DOHH2 (cell line): ENCODE measurements at regions not wholly inside any gene's neighbourhood (a gene's known extent, or its start where the extent isn't known, plus 50 kb on each side); places are given as distances from the start of the nearest gene placed in this dataset.

ENCODE experiments used
- CTCF ChIP-seq: fragments of 200-600 bp; sonication (generic); IDR thresholded peaks from one replicate; pipeline ENCODE4 v1.5.1; 2014; ENCODE audit warnings: antibody characterized with exemption, mild to moderate bottlenecking, low read depth, low read length; ENCODE audit not compliant: poor library complexity, severe bottlenecking
- EZH2phosphoT487 ChIP-seq: fragments of 200-600 bp; sonication (generic); IDR thresholded peaks from 2 replicates; pipeline ENCODE4 v1.6.1; 2017; ENCODE audit warnings: borderline replicate concordance, mild to moderate bottlenecking, antibody characterized with exemption, low read length, moderate library complexity, mixed read lengths

- TF ChIP-seq CTCF (no peak), EZH2phosphoT487 (no peak)
These were observed 1274.5 kb upstream of the TMEFF2 start for GRCh38 chr2:193469251-193469650.
